ENCODE measurements at regions not wholly inside any gene's neighbourhood (a gene's known extent, or its start where the extent isn't known, plus 50 kb on each side); places are given as distances from the start of the nearest gene placed in this dataset.

DNA sequence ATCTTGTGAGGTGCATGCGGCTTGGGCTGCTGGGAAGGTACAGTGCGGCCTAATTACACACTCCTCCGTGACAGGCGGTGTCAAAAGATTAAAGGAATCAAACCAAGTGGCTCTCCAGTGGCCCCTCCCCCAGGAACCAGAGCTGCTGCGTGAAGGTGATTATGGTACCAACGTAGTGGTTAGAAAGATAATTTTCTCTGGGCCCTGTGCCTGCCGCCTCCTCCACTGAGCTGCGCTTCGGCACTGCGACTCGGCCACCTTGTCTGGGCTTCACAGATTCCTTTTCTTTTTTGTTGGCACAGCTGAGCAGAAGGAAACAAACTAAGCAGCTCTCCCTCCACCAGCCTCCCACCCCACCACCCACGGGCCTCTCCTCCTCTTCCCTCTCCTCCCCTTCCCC, 113.2 kb upstream of the SDK2 start:
- no peaks in the 10 kb centered on the region; the same call in 1 of the 2 replicates for H3K27me3 ChIP-seq (ENCODE audit: insufficient read depth, low read length)
- no peak overlapping the region for H3K4me3 ChIP-seq (ENCODE audit: low read length)
- H3K27ac ChIP-seq (ENCODE audit: low read length), result no peak overlapping the region
- no peaks in the 10 kb centered on the region for H3K9me3 ChIP-seq (ENCODE audit: insufficient read depth, low read depth, low read length)
- no peaks in the 10 kb centered on the region; the same call in 1 of the 2 replicates for H3K4me1 ChIP-seq (ENCODE audit: insufficient read depth, low read length)
- H3K36me3 ChIP-seq (ENCODE audit: insufficient read depth, low read depth, low read length), result no peaks in the 10 kb centered on the region
- no peak overlapping the region for H3K9ac ChIP-seq (ENCODE audit: low read depth, low read length)

DNA sequence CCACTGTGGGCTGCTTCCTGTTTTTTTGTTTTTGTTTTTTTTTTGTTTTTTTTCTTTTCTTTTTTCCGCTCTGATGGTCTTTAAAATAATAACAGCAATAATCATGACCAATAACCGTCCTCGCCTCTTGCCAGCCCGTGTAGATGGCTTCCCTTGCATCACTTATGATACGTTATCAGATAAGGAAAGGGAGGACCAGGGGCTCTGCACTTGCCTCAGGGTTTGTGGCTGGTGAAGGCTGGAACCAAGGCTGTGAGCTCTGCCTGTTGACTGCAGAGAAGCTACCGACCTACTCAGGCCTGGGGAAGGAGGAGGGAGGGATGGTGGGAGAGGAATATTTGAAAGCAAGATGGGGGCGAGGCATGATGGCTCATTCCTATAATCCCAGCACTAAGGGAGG, 114.0 kb upstream of the SDK2 start:
- Histone ChIP-seq H3K9ac (ENCODE audit: low read depth, low read length) (no peak overlapping the region), H3K27me3 (ENCODE audit: insufficient read depth, low read length) (no peaks in the 10 kb centered on the region; the same call in 1 of the 2 replicates), H3K36me3 (ENCODE audit: insufficient read depth, low read depth, low read length) (no peaks in the 10 kb centered on the region), H3K9me3 (ENCODE audit: insufficient read depth, low read depth, low read length) (no peaks in the 10 kb centered on the region), H3K4me3 (ENCODE audit: low read length) (no peak overlapping the region), H3K27ac (ENCODE audit: low read length) (no peak overlapping the region), H3K4me1 (ENCODE audit: insufficient read depth, low read length) (no peaks in the 10 kb centered on the region; the same call in 1 of the 2 replicates)

DNA sequence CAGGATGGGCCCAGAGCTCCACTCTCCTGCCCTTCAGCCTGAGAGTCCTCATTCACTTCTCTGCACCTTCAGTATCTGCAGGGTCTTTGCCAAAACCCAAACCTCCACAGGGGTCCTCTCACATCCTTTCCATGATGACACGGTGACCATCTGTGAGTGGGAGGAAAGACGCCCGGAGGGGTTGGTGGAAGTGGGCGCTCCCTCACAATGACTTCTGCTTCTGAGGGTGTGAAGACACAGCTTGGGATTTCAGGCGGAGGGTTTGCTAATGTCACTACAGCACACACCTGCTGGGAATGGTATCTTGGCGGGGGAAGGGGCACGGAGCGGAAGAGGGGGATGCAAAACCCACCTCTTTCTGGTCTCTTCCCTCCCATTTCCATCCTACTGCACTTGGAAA, 115.1 kb upstream of the SDK2 start:
- Histone ChIP-seq H3K36me3 (ENCODE audit: insufficient read depth, low read depth, low read length) (no peaks in the 10 kb centered on the region), H3K4me3 (ENCODE audit: low read length) (no peak overlapping the region), H3K27ac (ENCODE audit: low read length) (no peak overlapping the region), H3K9ac (ENCODE audit: low read depth, low read length) (no peak overlapping the region), H3K27me3 (ENCODE audit: insufficient read depth, low read length) (no peaks in the 10 kb centered on the region; the same call in 1 of the 2 replicates), H3K4me1 (ENCODE audit: insufficient read depth, low read length) (no peaks in the 10 kb centered on the region; the same call in 1 of the 2 replicates), H3K9me3 (ENCODE audit: insufficient read depth, low read depth, low read length) (no peaks in the 10 kb centered on the region)

DNA sequence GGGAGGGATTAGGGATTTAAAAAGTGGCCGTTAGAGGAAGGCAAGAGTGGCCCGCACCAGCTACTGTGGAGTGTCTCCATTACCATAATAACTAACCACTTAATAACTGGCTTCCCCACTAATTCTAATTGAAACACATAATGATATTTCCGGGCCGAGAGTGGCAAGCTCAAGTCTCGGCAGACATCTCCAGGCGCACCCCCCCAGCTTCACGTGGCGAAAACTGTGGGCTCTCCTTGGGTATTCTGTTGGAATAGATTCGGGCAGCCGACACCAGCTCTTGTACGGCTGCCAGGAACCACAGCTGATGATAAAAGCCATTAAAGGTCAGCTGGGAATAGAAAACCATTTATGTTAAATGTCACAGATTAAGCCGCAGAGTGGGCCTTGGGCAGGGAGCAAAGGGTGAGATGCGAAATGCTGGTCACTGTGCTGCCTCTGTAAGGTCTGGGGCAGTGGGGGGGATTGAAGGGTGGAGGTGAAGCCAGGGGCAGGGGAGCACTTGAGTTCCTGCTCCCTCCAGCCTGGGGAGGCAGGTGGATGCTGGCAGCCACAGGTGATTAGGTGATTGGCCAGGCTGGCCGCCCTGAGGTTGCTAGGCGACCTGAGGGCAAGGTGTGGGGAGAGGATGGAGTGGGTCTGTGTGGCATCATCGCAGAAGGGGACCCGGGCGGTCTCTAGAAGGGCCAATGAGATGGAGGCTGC, 115.6 kb upstream of the SDK2 start:
- Histone ChIP-seq H3K36me3 (ENCODE audit: insufficient read depth, low read depth, low read length) (no peaks in the 10 kb centered on the region), H3K9me3 (ENCODE audit: insufficient read depth, low read depth, low read length) (no peaks in the 10 kb centered on the region), H3K27ac (ENCODE audit: low read length) (no peak overlapping the region)

DNA sequence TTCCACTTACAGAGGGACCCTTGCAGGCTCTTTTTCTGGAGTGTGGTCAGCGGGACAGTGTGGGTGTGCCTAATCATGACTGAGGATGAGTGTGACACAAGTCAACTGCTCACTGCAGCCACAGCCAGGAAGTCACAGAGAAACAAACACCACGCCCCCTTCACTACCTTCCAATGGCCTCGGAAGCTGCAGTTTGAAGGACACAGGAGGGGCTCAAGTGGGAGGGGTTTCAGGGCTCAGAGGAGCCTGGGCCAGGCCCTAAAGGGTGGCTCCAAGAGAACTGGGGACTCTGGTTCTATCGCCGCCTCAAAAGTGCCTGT, 116.2 kb upstream of the SDK2 start:
- H3K9ac ChIP-seq (ENCODE audit: low read depth, low read length), result no peak overlapping the region
- no peaks in the 10 kb centered on the region; the same call in 1 of the 2 replicates for H3K4me1 ChIP-seq (ENCODE audit: insufficient read depth, low read length)
- no peaks in the 10 kb centered on the region for H3K9me3 ChIP-seq (ENCODE audit: insufficient read depth, low read depth, low read length)
- H3K4me3 ChIP-seq (ENCODE audit: low read length), result no peak overlapping the region
- H3K27me3 ChIP-seq (ENCODE audit: insufficient read depth, low read length), result no peaks in the 10 kb centered on the region; the same call in 1 of the 2 replicates
- H3K27ac ChIP-seq (ENCODE audit: low read length), result no peak overlapping the region
- no peaks in the 10 kb centered on the region for H3K36me3 ChIP-seq (ENCODE audit: insufficient read depth, low read depth, low read length)

More for the DNA sequence above, 115.6 kb upstream of the SDK2 start:
- no peaks in the 10 kb centered on the region; the same call in 1 of the 2 replicates for H3K4me1 ChIP-seq (ENCODE audit: insufficient read depth, low read length)
- no peak overlapping the region for H3K9ac ChIP-seq (ENCODE audit: low read depth, low read length)
- H3K4me3 ChIP-seq (ENCODE audit: low read length), result no peak overlapping the region
- no peaks in the 10 kb centered on the region; the same call in 1 of the 2 replicates for H3K27me3 ChIP-seq (ENCODE audit: insufficient read depth, low read length)

DNA sequence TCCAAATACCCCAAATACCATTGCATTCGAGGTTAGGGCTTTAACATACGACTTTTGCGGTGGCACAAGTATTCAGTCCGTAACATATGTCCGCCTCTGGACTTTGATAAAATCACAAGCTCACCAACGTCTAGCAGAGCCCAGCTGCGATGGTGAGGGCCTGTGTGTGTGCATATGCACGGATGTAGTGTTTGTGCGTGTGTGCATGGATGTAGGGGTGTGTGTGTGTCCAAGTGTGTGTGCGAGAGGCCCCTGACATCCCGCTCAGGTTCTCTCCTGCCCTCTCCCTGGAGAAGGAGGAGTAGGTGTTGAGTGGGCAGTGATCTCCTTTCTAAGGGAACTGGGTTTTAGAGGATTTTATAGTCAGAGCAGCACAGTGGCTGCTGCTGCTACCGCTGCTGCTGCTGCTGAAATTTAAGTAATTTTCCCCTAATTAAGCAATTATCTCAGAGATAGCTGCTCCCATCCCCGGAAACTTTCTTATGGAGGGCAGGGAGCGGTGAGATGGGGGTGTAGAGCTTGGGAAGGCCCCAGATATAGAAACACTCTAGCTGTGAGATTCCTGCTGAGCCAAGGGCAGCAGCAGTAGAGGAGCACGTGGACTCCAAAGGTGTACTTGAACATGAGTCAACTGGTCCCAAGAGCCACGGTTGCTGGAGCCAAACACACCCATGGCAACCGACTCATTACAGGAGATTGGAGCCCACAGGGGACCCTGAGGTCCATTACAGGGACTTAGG, 121.7 kb upstream of the SDK2 start:
- H3K27me3 ChIP-seq (ENCODE audit: insufficient read depth, low read length), result no peaks in the 10 kb centered on the region
- H3K9me3 ChIP-seq (ENCODE audit: insufficient read depth, low read depth, low read length), result no peaks in the 10 kb centered on the region
- H3K4me1 ChIP-seq (ENCODE audit: insufficient read depth, low read length), result no peaks in the 10 kb centered on the region
- no peak overlapping the region for H3K27ac ChIP-seq (ENCODE audit: low read length)
- no peaks in the 10 kb centered on the region for H3K36me3 ChIP-seq (ENCODE audit: insufficient read depth, low read depth, low read length)
- H3K9ac ChIP-seq (ENCODE audit: low read depth, low read length), result no peak overlapping the region
- H3K4me3 ChIP-seq (ENCODE audit: low read length), result no peak overlapping the region

DNA sequence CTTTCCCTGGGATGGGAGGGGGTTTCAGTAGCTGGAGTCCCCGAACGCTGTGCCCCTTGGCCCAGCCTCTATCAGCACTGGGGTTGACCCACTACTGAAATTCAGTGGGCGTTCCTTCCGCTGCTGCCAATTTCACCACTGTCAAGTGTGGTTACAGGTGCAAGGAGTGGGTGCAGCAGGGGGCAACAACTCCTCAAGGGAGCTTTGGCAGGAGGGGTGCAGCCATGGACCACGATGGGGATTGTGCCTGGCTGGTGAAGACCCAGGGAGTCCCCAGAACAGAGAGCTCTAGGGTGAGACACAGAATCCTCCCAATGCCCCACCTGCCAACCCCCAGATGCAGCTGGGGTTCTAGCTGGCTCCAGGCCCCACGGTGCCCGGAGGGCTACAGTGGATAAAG, 123.5 kb upstream of the SDK2 start:
- no peaks in the 10 kb centered on the region for H3K4me1 ChIP-seq (ENCODE audit: insufficient read depth, low read length)
- no peaks in the 10 kb centered on the region for H3K36me3 ChIP-seq (ENCODE audit: insufficient read depth, low read depth, low read length)
- no peaks in the 10 kb centered on the region for H3K27me3 ChIP-seq (ENCODE audit: insufficient read depth, low read length)
- H3K9me3 ChIP-seq (ENCODE audit: insufficient read depth, low read depth, low read length), result no peaks in the 10 kb centered on the region
- no peak overlapping the region for H3K27ac ChIP-seq (ENCODE audit: low read length)
- H3K9ac ChIP-seq (ENCODE audit: low read depth, low read length), result no peak overlapping the region
- H3K4me3 ChIP-seq (ENCODE audit: low read length), result no peak overlapping the region

DNA sequence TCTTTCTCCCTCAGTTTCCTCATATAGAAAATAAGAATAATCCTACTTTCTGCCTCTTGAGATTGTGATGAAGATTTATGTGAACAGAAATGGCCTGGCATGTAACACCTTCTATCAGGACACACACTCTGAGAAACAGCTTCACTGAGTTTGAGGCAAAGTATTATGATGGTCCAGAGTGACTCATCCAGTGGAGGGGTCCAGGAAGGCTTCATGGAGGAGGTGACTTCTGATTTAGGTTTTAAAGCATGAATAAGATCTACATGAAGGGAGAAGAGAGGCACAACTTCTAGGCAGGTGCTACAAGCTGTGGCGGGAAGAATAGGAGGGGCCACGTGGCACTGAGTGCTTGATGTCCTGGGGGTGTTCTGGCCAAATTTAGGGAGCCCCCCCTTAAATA, 124.4 kb upstream of the SDK2 start:
- no peak overlapping the region for H3K27ac ChIP-seq (ENCODE audit: low read length)
- H3K9ac ChIP-seq (ENCODE audit: low read depth, low read length), result no peak overlapping the region
- H3K36me3 ChIP-seq (ENCODE audit: insufficient read depth, low read depth, low read length), result no peaks in the 10 kb centered on the region
- H3K27me3 ChIP-seq (ENCODE audit: insufficient read depth, low read length), result no peaks in the 10 kb centered on the region
- H3K4me1 ChIP-seq (ENCODE audit: insufficient read depth, low read length), result no peaks in the 10 kb centered on the region
- H3K9me3 ChIP-seq (ENCODE audit: insufficient read depth, low read depth, low read length), result no peaks in the 10 kb centered on the region
- H3K4me3 ChIP-seq (ENCODE audit: low read length), result no peak overlapping the region

DNA sequence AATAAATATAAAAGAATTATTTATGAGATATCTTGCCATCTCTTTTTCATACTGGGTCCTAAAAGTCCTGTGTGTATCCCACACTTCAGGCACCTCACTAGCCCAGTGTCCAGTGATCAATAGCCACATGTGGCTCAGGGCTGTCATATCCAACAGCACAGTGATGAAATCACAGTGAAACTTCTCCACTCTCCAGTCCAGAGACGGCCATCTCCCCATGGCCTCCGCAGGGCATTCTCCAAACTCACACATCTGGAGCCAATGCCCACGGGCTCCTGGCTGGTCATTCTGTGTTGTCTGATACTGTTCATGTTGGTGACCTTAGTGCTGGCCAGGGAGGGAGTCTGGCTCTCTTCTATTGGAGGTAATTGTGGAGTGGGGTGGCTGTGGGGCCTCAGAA, 125.2 kb upstream of the SDK2 start:
- Histone ChIP-seq H3K27me3 (ENCODE audit: insufficient read depth, low read length) (no peaks in the 10 kb centered on the region), H3K27ac (ENCODE audit: low read length) (no peak overlapping the region), H3K9ac (ENCODE audit: low read depth, low read length) (no peak overlapping the region), H3K36me3 (ENCODE audit: insufficient read depth, low read depth, low read length) (no peaks in the 10 kb centered on the region), H3K4me3 (ENCODE audit: low read length) (no peak overlapping the region), H3K9me3 (ENCODE audit: insufficient read depth, low read depth, low read length) (no peaks in the 10 kb centered on the region), H3K4me1 (ENCODE audit: insufficient read depth, low read length) (no peaks in the 10 kb centered on the region)

DNA sequence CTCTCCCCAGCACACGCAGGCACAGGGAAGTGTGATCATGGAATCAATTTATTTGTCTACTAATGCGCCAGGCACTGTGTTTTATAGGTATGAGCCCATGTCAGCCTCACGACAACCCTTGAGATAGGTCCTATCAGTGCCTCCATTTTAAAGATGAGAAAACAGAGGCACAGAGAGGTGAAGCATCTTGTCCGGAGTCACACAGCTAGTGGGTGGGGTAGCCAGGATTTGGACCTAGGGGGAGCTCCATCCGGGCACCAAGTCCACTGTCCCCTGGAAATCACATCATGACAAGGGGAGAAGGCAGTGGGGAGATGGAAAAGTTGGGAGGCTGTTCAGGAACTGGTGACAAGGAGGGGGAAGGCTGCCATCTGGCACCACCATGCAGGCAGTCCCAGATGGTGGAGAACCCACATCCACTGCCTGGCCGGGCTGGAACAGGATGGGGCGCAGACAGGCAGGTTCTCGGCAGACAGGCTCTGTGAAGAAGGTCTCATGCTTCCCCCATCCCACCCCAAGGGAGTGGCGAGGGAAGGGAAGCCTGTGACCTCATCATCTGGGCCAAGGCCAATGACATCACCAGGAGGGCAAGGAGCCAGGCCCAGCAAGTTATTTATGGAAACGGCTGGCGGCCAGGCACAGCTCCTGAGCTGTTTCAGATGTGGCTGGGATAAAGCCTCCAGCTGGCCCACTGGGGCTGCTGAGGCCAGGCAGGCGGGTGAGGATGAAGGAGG, 126.0 kb upstream of the SDK2 start:
- H3K27ac ChIP-seq (ENCODE audit: low read length), result no peak overlapping the region
- H3K4me1 ChIP-seq (ENCODE audit: insufficient read depth, low read length), result no peaks in the 10 kb centered on the region
- no peaks in the 10 kb centered on the region for H3K36me3 ChIP-seq (ENCODE audit: insufficient read depth, low read depth, low read length)
- no peak overlapping the region for H3K9ac ChIP-seq (ENCODE audit: low read depth, low read length)
- no peaks in the 10 kb centered on the region for H3K27me3 ChIP-seq (ENCODE audit: insufficient read depth, low read length)
- H3K4me3 ChIP-seq (ENCODE audit: low read length), result no peak overlapping the region
- H3K9me3 ChIP-seq (ENCODE audit: insufficient read depth, low read depth, low read length), result no peaks in the 10 kb centered on the region

DNA sequence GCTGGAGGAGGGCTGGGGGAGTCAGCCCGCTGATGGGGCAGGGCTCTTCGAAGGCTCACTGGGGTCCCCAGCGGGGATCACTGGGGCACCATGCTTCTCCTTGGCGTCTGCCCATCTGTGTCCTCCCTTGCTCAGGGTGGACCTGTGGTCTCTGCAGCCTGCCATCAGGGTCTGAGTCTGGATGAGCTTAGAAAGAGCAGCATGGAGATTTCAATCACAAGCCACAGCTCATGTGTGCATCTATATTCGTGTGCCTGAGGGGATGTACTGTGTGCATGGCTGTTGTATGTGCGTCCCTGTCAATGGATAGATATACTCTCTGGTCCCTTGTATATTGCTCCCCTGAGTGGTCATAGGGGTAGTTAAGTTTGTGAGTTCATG, 126.6 kb upstream of the SDK2 start:
- H3K27me3 ChIP-seq (ENCODE audit: insufficient read depth, low read length), result no peaks in the 10 kb centered on the region
- H3K27ac ChIP-seq (ENCODE audit: low read length), result no peak overlapping the region
- H3K9ac ChIP-seq (ENCODE audit: low read depth, low read length), result no peak overlapping the region
- H3K9me3 ChIP-seq (ENCODE audit: insufficient read depth, low read depth, low read length), result no peaks in the 10 kb centered on the region
- no peaks in the 10 kb centered on the region for H3K4me1 ChIP-seq (ENCODE audit: insufficient read depth, low read length)
- no peaks in the 10 kb centered on the region for H3K36me3 ChIP-seq (ENCODE audit: insufficient read depth, low read depth, low read length)
- H3K4me3 ChIP-seq (ENCODE audit: low read length), result no peak overlapping the region

Data from iPS-20b (cell line).